IMR-90 (cell line): ENCODE measurements at regions not wholly inside any gene's neighbourhood (a gene's known extent, or its start where the extent isn't known, plus 50 kb on each side); places are given as distances from the start of the nearest gene placed in this dataset.

ENCODE experiments used
- ATAC-seq: fragments of 200-7000 bp; cut with Tn5 transposase; 2 replicates; pipeline ENCODE4 v1.9.1; 2020; ENCODE audit warnings: low read depth, mild to moderate bottlenecking, moderate library complexity
- BruUV-seq: library from RNA; stranded (reverse); fragments of 400-500 nt; replicated peaks from 2 replicates; lab custom pipeline; 2021; lab: Mats Ljungman, UMichigan
- CTCF ChIA-PET: fragments of 300-600 bp; formaldehyde crosslinking; extraction: SDS; loops from one replicate; lab custom pipeline; 2021; ENCODE audit warnings: antibody characterized with exemption; lab: Yijun Ruan, JAX
- POLR2A ChIA-PET: fragments of 300-600 bp; sonication (Branson Sonifier 250); formaldehyde crosslinking; loops from one replicate; lab custom pipeline; 2022; ENCODE audit warnings: antibody characterized with exemption; ENCODE audit not compliant: unreplicated experiment; lab: Charles Lee
- DNase-seq: peaks from one replicate; pipeline ENCODE4 v3.0.0; 2013
- H2AFZ ChIP-seq: replicated peaks from 2 replicates; pipeline ENCODE3; 2013; ENCODE audit warnings: low read length, mild to moderate bottlenecking; ENCODE audit not compliant: poor library complexity
- H2AK5ac ChIP-seq: 2 replicates; pipeline ENCODE4 v1.6.1; 2013; ENCODE audit warnings: low read depth, low read length, inconsistent platforms
- H2AK9ac ChIP-seq: replicated peaks from 2 replicates; pipeline ENCODE3; 2013; ENCODE audit warnings: mild to moderate bottlenecking, low read depth, low read length, moderate library complexity; ENCODE audit not compliant: poor library complexity
- H2BK120ac ChIP-seq: 2 replicates; pipeline ENCODE4 v1.6.1; 2013; ENCODE audit warnings: low read depth, low read length, inconsistent platforms
- H2BK15ac ChIP-seq: 3 replicates; pipeline ENCODE4 v1.6.1; 2013; ENCODE audit warnings: low read depth, low read length, inconsistent platforms
- H2BK20ac ChIP-seq: 2 replicates; pipeline ENCODE4 v1.6.1; 2013; ENCODE audit warnings: low read depth, mild to moderate bottlenecking, inconsistent platforms, low read length, moderate library complexity
- H2BK5ac ChIP-seq: 2 replicates; pipeline ENCODE4 v1.6.1; 2013; ENCODE audit warnings: mild to moderate bottlenecking, low read depth, low read length, inconsistent platforms; ENCODE audit not compliant: poor library complexity, severe bottlenecking
- H3K14ac ChIP-seq: replicated peaks from 2 replicates; pipeline ENCODE4 v1.6.1; 2013; ENCODE audit warnings: low read depth, low read length, inconsistent platforms
- H3K18ac ChIP-seq: 2 replicates; pipeline ENCODE4 v1.6.1; 2013; ENCODE audit warnings: low read depth, low read length, control low read depth
- H3K23ac ChIP-seq: 2 replicates; pipeline ENCODE4 v1.6.1; 2013; ENCODE audit warnings: low read depth, low read length, inconsistent platforms
- H3K27ac ChIP-seq: 2 replicates; pipeline ENCODE4 v1.5.1; 2013; ENCODE audit warnings: mild to moderate bottlenecking, control low read depth, low read length; ENCODE audit not compliant: insufficient read depth
- H3K27me3 ChIP-seq: 2 replicates; pipeline ENCODE4 v1.6.1; 2013; ENCODE audit warnings: low read length; ENCODE audit not compliant: control insufficient read depth, insufficient read depth
- H3K36me3 ChIP-seq: 2 replicates; pipeline ENCODE4 v1.6.1; 2013; ENCODE audit warnings: low read length, mixed read lengths; ENCODE audit not compliant: control insufficient read depth, insufficient read depth
- H3K4ac ChIP-seq: 2 replicates; pipeline ENCODE4 v1.6.1; 2013; ENCODE audit warnings: low read depth, low read length, inconsistent platforms
- H3K4me1 ChIP-seq: 2 replicates; pipeline ENCODE4 v1.6.1; 2013; ENCODE audit warnings: low read length, mixed read lengths; ENCODE audit not compliant: control insufficient read depth, insufficient read depth
- H3K4me2 ChIP-seq: 2 replicates; pipeline ENCODE4 v1.6.1; 2013; ENCODE audit warnings: low read depth, mild to moderate bottlenecking, control low read depth, low read length, moderate library complexity
- H3K4me3 ChIP-seq: 2 replicates; pipeline ENCODE4 v1.5.1; 2013; ENCODE audit warnings: low read depth, mild to moderate bottlenecking, control low read depth, low read length, moderate library complexity; ENCODE audit not compliant: insufficient read depth
- H3K56ac ChIP-seq: 2 replicates; pipeline ENCODE4 v1.6.1; 2013; ENCODE audit warnings: low read length, inconsistent platforms; ENCODE audit not compliant: insufficient read depth; ENCODE audit errors: extremely low read depth
- H3K79me1 ChIP-seq, 2 experiments: 2 replicates each; pipeline ENCODE4 v1.6.1; 2013; ENCODE audit warnings: low read length in 2 of 2, inconsistent platforms in 1 of 2, low read depth in 1 of 2
- H3K9ac ChIP-seq: 2 replicates; pipeline ENCODE4 v1.6.1; 2013; ENCODE audit warnings: low read depth, low read length, control low read depth
- H3K9me1 ChIP-seq: 2 replicates; pipeline ENCODE4 v1.6.1; 2013; ENCODE audit warnings: low read length, inconsistent platforms; ENCODE audit not compliant: insufficient read depth
- H3K9me3 ChIP-seq: 2 replicates; pipeline ENCODE4 v1.6.1; 2013; ENCODE audit warnings: low read length; ENCODE audit not compliant: control insufficient read depth, insufficient read depth
- H4K20me1 ChIP-seq: 2 replicates; pipeline ENCODE4 v1.6.1; 2013; ENCODE audit warnings: low read length, inconsistent platforms; ENCODE audit not compliant: insufficient read depth
- H4K5ac ChIP-seq: 2 replicates; pipeline ENCODE4 v1.6.1; 2013; ENCODE audit warnings: mild to moderate bottlenecking, low read depth, low read length, control low read depth
- H4K8ac ChIP-seq, 2 experiments: 2 replicates each; pipeline ENCODE4 v1.6.1; 2013; ENCODE audit warnings: low read depth in 2 of 2, low read length in 2 of 2, control low read depth in 1 of 2, inconsistent platforms in 1 of 2
- H4K91ac ChIP-seq: 2 replicates; pipeline ENCODE4 v1.6.1; 2013; ENCODE audit warnings: low read depth, low read length, inconsistent platforms; ENCODE audit not compliant: insufficient read depth
- FOS ChIP-seq: fragments of 150-350 bp; IDR thresholded peaks from 2 replicates; pipeline ENCODE4 v1.6.1; 2016; ENCODE audit warnings: low read depth, low read length
- MAZ ChIP-seq: IDR thresholded peaks from 2 replicates; pipeline ENCODE4 v1.6.1; 2012; ENCODE audit warnings: low read depth, mild to moderate bottlenecking, low read length, improper control_type of control experiment, moderate library complexity, borderline replicate concordance
- POLR2A ChIP-seq: IDR thresholded peaks from 2 replicates; pipeline ENCODE4 v1.6.1; 2012; ENCODE audit warnings: mild to moderate bottlenecking, low read depth, low read length
- SMC3 ChIP-seq: fragments of 150-350 bp; IDR thresholded peaks from 2 replicates; pipeline ENCODE4 v1.6.1; 2016; ENCODE audit warnings: low read depth, mild to moderate bottlenecking, antibody characterized with exemption, low read length, moderate library complexity
- WGBS, 2 experiments: methylation state at CpG; one replicate each; pipeline versions ENCODE4 v1.1.5 to v1.1.7; 2013; ENCODE audit warnings: missing lambda C conversion rate in 2 of 2; ENCODE audit not compliant: insufficient read length in 1 of 2; ENCODE audit errors: extremely low coverage in 2 of 2; 5-methylcytosine and 5-hydroxymethylcytosine counted together
- dilution Hi-C: fragments of 300-500 bp; cut with HindIII; formaldehyde crosslinking; loops from one replicate; pipeline ENCODE4 v1.14.3; 2018; ENCODE audit warnings: low sequenced_read_pairs; ENCODE audit not compliant: unreplicated experiment
- in situ Hi-C: fragments of 300-500 bp; cut with MboI; formaldehyde crosslinking; loops from 3 replicates; pipeline ENCODE4 v1.14.3; 2019; ENCODE audit warnings: low sequenced_read_pairs, inconsistent platforms, mixed read lengths
- intact Hi-C: fragments of 100-400 bp; cut with micrococcal nuclease; formaldehyde crosslinking; loops from 2 replicates; pipeline ENCODE4 v1.10.0; 2022
- TF ChIP-seq, protein P1 (sequence below): fragments of 150-350 bp; IDR thresholded peaks from 2 replicates; pipeline ENCODE4 v1.6.1; 2017; ENCODE audit warnings: mild to moderate bottlenecking, antibody characterized with exemption, low read length, low read depth
- TF ChIP-seq, protein P2 (sequence below): fragments of 150-350 bp; IDR thresholded peaks from 2 replicates; pipeline ENCODE4 v1.6.1; 2016; ENCODE audit warnings: low read depth, mild to moderate bottlenecking, low read length, moderate library complexity, borderline replicate concordance
- TF ChIP-seq, protein P3 (sequence below): conservative IDR thresholded peaks from 2 replicates; pipeline ENCODE4 v1.5.1; 2012; ENCODE audit warnings: mild to moderate bottlenecking, low read depth, low read length, improper control_type of control experiment

DNA sequence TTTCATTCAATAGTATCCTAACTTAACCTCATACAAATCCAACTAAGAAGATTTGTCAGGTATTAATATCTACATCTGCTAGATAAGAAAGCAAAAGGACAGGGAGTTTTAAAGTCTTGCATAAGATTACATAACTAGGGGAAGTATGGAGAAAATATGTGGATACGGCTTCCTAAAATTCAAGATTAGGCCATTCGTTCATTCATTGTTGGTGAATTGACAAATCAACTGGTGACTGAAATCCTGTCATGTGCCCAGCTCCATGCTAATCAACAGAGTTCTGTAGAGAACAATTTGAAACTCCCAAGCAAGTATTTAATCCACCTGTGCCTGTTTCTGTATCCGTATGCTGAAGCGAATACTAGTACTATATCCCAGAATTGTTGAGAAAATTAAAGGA lies 260.9 kb upstream of the USP15 start:
- Histone ChIP-seq H4K8ac (no peak overlapping the region), H2AK5ac (no peak overlapping the region), H3K23ac (no peak overlapping the region), H3K9me3 (no peaks in the 10 kb centered on the region; the same call in 1 of the 2 replicates), H3K9ac (no peak overlapping the region), H3K14ac (no peak overlapping the region), H2AK9ac (no peak overlapping the region), H4K5ac (no peak overlapping the region), H3K4me1 (no peaks in the 10 kb centered on the region), H3K56ac (no peak overlapping the region), H4K20me1 (no peaks in the 10 kb centered on the region), H3K4me2 (no peak overlapping the region), H2BK20ac (no peak overlapping the region), H2AFZ (no peak overlapping the region), H3K27ac (no peak overlapping the region), H3K4ac (no peak overlapping the region), H4K91ac (no peak overlapping the region), H3K18ac (no peak overlapping the region), H3K9me1 (no peaks in the 10 kb centered on the region), H3K79me1 (no peaks in the 10 kb centered on the region), H3K27me3 (no peaks in the 10 kb centered on the region), H2BK120ac (no peak overlapping the region), H2BK15ac (no peak overlapping the region), H3K36me3 (no peaks in the 10 kb centered on the region), H3K4me3 (no peak overlapping the region), H2BK5ac (no peak overlapping the region)
- TF ChIP-seq SMC3 (no peak), FOS (no peak), POLR2A (no peak), MAZ (no peak)
- TF ChIP-seq, protein P1, sequence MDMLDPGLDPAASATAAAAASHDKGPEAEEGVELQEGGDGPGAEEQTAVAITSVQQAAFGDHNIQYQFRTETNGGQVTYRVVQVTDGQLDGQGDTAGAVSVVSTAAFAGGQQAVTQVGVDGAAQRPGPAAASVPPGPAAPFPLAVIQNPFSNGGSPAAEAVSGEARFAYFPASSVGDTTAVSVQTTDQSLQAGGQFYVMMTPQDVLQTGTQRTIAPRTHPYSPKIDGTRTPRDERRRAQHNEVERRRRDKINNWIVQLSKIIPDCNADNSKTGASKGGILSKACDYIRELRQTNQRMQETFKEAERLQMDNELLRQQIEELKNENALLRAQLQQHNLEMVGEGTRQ, result no peak
- TF ChIP-seq, protein P2, sequence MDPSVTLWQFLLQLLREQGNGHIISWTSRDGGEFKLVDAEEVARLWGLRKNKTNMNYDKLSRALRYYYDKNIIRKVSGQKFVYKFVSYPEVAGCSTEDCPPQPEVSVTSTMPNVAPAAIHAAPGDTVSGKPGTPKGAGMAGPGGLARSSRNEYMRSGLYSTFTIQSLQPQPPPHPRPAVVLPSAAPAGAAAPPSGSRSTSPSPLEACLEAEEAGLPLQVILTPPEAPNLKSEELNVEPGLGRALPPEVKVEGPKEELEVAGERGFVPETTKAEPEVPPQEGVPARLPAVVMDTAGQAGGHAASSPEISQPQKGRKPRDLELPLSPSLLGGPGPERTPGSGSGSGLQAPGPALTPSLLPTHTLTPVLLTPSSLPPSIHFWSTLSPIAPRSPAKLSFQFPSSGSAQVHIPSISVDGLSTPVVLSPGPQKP, result no peak
- TF ChIP-seq, protein P3, sequence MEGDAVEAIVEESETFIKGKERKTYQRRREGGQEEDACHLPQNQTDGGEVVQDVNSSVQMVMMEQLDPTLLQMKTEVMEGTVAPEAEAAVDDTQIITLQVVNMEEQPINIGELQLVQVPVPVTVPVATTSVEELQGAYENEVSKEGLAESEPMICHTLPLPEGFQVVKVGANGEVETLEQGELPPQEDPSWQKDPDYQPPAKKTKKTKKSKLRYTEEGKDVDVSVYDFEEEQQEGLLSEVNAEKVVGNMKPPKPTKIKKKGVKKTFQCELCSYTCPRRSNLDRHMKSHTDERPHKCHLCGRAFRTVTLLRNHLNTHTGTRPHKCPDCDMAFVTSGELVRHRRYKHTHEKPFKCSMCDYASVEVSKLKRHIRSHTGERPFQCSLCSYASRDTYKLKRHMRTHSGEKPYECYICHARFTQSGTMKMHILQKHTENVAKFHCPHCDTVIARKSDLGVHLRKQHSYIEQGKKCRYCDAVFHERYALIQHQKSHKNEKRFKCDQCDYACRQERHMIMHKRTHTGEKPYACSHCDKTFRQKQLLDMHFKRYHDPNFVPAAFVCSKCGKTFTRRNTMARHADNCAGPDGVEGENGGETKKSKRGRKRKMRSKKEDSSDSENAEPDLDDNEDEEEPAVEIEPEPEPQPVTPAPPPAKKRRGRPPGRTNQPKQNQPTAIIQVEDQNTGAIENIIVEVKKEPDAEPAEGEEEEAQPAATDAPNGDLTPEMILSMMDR, result no peak
- ATAC-seq (no peak), DNase-seq (no peak)
- in situ Hi-C loops (no loop called here), dilution Hi-C loops (no loop called here), intact Hi-C loops (loop anchor here (10.0 kb wide), 1 partner anchor 1505 kb away; no protein-coding TSS in a partner anchor)
- ChIA-PET CTCF (no interaction called here), POLR2A (no interaction called here)
- no TSS peak for BruUV-seq
- WGBS, 2 experiments, result no CpG with 5 or more reads among the region's 4 CpGs
